ENCODE measurements at regions not wholly inside any gene's neighbourhood (a gene's known extent, or its start where the extent isn't known, plus 50 kb on each side); places are given as distances from the start of the nearest gene placed in this dataset.
"Not testable (repeated sequence)": the region's sequence is repeated elsewhere in the genome, so short reads cannot be mapped to it uniquely, and the experiment has no call there.

DNA sequence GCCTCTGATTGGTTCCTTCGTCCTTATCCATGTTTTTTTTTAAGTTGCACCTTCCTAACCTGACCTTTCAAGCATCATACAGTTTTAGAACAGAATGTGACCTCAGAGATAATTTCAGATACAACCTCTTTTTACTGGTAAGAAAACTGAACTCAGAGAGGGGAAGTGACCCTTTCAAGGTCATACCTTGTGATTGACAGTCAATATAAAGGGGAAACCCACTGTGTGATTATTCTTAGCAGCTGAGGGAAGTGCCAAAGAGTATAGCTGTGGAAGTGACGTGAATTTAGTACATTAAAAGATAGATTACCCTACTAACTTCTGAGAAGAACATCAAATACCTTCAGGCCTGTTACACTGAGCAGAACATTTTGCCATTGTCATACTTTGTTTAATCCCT, 319.4 kb downstream of the NEK10 start:
- DNase-seq (ENCODE audit: low read depth in 1 of 2, low spot score in 1 of 2), result no peak
- in situ Hi-C loops (cut with HindIII; ENCODE audit: low pct_unique_long_range_greater_than_20kb, low sequenced_read_pairs), result no loop called here
- TF ChIP-seq JUND (IDR thresholded peaks at IDR 0.05; ENCODE audit: low read depth), result no peak

GRCh38 chr3:27051527-27051926, 317.7 kb downstream of the NEK10 start:
- peak in 1 of 2 experiments; percentile 16 for DNase-seq (ENCODE audit: low read depth in 1 of 2, low spot score in 1 of 2)
- in situ Hi-C loops (cut with HindIII; ENCODE audit: low pct_unique_long_range_greater_than_20kb, low sequenced_read_pairs), result not testable (repeated sequence)

DNA sequence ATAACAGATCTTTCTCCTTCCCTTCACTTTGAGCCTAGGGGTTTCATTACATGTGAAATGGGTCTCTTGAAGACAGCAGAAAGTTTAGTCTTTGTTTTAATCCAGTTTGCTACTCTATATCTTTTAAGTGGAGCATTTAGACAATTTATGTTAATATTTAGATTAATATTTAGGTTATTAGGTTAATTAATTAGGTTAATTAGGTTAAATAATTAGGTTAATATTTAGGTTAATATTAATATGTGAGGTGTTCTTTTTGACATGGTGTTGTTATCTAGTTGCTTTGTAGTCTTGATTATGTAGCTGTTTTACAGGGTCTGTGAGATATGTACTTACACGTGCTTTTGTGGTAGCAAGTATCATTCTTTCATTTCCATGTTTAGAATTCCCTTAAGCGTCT, 312.9 kb downstream of the NEK10 start:
- no peak for TF ChIP-seq JUND (IDR thresholded peaks at IDR 0.05; ENCODE audit: low read depth)
- no peak for DNase-seq (ENCODE audit: low read depth in 1 of 2, low spot score in 1 of 2)
- in situ Hi-C loops (cut with HindIII; ENCODE audit: low pct_unique_long_range_greater_than_20kb, low sequenced_read_pairs), result no loop called here

GRCh38 chr3:27059489-27059888, 309.7 kb downstream of the NEK10 start:
- DNase-seq (ENCODE audit: low read depth in 1 of 2, low spot score in 1 of 2), result no peak
- in situ Hi-C loops (cut with HindIII; ENCODE audit: low pct_unique_long_range_greater_than_20kb, low sequenced_read_pairs), result no loop called here
- no peak for TF ChIP-seq JUND (IDR thresholded peaks at IDR 0.05; ENCODE audit: low read depth)

All from T47D (cell line).